GM19452 (cell line): ENCODE measurements at regions not wholly inside any gene's neighbourhood (a gene's known extent, or its start where the extent isn't known, plus 50 kb on each side); places are given as distances from the start of the nearest gene placed in this dataset.

ENCODE experiments used
- ATAC-seq: cut with Tn5 transposase; IDR thresholded peaks from one replicate; pipeline ENCODE4 v1.9.1; 2021; ENCODE audit not compliant: unreplicated experiment

DNA sequence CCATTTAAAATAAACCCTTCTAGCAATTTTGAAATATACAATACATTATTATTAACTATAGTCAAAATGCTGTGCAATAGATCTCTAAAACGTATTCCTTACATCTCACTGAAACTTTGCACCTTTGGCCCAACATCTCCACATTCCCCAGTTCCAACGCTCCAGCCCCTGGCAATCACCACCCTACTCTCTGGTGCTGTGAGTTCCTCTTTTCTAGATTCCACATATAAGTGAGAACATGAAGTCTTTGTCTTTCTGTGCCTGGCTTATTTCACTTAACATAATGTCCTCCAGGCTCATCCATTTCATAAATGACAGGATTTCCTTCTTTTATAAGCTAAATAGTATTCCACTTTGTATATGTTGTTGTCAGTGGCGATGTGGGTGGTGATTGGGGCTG lies 194.7 kb upstream of the RTL1 start:
- ATAC-seq: no peak

DNA sequence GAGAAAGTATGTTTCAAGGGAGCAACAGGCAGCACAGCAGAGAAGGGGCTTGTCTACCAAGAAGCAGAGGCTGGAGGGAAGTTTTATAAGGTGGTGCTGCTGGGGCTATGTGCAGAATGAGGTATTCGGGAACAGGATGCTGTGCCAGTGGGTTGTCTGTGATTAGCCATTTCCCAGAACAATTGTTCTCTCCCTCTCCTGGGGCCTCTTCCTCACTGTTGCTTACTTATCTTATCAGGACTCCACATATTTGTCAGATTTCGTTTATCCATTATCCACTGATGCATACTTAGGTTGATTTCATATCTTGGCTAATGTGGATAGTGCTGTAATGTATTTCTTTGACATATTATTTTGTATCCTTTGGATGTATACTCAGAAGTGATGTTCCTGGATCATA lies 195.1 kb upstream of the RTL1 start:
- ATAC-seq: no peak

DNA sequence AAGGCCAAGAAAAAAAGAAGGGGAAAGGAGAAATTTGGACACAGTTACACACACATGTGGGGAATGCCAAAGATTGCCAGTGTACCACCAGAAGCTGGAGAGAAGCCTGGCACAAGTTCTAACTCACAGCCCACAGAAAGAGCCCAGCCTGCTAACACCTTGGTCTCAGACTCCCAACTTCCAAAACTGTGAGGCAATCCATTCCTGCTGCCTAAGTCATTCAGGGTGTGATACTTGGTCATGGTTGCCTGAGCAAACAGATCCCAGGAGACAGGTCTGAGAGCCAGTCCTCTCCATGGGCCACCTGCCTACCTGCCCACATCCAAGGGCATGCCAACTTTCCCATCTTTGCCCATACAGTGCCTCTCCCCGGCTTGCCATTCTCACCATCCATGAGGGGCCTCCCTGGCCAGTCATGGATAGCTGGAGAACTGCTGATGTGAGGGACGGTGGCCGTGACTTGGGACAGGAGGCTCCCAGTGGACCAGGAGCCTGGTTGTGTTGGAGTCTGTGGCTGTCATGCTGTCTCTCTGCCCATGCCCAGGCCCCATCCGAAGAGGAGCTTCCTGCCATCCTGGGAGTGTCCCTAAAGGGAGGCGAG lies 198.0 kb upstream of the RTL1 start:
- ATAC-seq: no peak

DNA sequence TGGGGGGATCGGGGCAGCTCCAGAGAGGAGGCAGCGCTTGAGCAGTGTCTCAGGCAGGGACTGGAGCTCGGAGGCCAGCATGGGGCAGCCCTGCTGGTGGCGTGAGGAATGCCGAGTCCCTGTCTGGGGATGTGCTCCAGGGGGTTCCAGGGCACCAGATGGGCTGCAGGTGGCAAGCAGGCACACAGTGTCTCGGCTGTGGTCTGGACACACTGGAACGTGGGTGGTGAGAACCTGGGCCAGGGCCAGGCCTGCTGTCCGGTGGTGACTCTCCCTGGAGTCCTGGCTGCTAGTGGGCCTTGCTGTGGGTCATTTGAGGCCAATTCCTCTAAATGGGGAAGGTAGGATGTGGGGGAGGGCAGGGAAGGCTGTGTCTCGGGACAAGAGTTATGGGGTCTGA lies 199.4 kb upstream of the RTL1 start:
- no peak for ATAC-seq

DNA sequence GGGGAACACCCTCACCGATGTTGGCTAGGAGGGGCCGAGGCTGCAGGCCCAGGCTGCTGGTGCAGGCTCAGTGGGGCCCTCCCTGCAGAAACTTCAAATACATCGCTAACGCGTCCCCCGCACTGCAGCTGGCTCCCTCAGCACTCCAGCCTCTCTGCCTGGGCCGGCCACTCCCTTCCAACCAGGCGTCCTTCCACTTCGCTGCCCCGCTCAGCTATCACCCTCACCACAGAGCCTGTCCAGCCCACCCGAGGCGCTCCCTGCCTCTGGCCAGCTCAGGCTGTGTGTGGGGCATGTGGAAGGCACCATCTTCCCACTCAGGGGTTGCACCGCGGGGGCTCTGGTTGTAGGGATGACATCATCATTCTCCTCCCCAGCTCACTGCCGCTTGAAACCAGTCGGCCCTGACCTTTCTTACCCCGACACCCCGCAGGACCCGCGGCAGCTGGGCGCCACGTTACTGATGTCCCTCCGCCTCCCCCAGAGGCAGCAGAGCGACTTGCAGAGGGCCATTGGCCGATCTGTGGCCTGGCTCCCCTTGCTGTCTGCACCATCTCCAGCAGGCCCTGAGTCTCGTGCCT lies 199.9 kb upstream of the RTL1 start:
- ATAC-seq: no peak

DNA sequence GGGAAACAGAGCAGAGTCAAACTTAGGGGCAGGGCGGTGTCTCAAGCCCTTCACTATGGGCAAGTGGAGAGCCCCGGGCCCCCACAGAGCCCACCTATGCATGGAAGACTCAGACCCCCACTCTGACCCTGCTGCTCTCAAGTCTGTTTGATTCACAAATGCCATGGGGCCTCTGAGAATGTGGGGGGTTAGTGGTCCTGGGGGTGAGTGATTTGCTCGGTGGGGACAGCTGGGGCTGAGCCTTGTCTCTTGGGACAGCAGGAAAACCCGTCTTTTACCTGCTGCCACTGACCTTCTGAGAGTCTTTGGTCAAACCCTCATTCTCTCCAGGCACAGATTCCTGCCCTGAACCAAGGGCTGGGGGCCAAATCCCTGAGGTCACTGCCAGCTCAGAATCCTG lies 201.0 kb upstream of the RTL1 start:
- ATAC-seq: no peak

DNA sequence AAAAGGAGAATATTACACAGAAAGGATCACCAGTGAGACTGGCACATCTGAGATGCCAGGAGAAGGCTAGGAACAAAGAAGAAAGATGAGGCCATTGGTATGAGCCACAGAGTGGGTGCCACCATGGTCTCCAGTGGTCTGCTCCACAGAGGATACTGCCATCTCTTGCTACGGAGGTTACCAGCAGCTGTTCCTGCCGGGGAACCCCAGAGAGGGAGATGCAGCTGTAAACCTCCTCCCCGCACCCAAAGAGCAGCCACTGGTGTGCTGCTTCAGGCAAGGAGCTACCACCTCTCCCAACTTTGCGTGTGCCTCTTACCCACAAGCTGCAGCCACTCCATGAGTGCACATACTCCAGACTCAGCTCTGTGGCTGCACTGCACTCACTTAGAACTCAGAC lies 201.5 kb upstream of the RTL1 start:
- no peak for ATAC-seq

DNA sequence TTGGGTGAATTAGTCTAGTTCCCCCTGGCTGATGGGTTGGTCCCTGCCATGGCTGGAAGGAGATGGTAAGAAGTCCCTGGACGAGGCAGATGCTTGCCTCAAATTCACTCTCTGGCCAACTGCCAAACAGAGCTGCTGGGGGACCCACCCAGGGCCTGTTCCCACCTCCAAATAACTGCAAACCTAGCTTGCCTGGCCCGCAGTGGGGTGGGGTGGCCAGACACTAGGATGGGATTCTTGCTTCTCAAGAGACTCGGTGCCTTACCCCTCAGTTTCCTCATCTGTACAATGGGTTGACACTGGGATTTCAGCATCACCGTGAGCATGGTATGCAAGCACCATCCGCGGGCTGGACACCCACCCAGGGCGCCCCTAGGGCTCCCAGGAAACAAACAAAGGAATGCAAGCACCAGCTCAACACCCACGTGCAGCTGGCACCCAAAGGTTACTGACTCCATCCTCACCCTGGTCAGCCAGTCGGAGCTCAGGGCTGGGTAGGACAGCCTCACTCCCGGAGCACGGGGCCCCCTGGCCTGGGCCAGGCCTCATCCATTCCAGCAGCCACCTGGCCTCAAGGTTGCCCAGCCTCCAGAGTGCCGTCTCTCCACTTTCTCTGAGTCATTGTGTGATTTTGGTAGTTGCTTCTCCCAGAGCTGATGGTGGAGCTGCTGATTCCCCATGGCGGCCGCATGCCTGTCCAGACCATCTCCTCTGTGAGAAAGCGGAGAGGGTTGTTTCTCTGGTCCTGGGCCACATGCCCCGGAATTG lies 205.2 kb upstream of the RTL1 start:
- no peak for ATAC-seq

DNA sequence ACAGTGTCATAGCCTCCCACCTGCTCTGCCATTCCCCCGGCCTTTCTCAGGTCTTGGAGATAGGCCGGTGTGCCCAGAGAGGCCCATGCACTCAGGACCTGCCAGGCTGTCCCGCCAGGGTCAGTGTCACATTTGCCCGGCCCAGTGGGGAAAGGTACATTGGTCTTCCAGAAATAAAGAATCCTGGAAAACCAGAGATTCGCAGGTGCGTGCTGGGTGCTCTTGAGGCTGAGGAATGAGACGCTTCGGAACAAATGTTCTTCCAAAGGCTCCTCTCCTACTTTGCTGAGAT lies 205.8 kb upstream of the RTL1 start:
- ATAC-seq: no peak

DNA sequence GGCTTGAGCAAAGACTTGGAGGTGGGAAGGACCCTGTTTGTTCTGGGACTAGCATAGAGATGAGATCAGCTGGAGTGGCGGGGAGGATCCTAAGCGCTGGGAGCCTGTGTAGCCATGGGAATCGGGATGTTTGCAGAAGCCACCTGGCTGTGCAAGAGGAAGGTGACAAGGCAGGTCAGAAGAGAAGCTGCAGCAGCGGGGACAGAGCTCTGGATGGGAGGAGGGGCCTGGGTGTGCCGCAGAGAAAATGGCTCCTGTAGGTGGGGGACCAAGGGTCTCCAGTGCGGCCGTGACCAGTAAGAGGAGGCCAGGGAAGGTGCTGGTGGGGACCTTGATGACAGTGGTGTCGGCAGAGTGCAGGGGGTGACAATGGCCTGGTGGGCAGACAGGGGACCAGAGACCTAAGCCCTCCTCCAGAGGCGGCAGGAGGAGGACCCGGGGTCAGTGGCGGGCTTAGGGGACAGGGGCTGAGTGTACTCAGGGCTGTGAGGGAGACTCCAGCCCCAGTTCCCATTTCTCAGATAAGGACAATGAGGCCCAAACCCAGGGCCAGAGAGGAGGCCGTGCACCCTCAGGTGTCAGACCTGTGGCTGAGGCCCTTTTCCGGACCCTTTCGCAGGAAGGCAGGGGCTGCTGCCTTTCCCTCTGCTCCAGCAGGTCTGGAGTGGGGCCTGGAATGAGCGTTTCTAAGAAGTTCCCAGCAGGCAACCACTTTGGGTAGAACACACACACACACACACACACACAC lies 206.6 kb upstream of the RTL1 start:
- ATAC-seq: no peak

DNA sequence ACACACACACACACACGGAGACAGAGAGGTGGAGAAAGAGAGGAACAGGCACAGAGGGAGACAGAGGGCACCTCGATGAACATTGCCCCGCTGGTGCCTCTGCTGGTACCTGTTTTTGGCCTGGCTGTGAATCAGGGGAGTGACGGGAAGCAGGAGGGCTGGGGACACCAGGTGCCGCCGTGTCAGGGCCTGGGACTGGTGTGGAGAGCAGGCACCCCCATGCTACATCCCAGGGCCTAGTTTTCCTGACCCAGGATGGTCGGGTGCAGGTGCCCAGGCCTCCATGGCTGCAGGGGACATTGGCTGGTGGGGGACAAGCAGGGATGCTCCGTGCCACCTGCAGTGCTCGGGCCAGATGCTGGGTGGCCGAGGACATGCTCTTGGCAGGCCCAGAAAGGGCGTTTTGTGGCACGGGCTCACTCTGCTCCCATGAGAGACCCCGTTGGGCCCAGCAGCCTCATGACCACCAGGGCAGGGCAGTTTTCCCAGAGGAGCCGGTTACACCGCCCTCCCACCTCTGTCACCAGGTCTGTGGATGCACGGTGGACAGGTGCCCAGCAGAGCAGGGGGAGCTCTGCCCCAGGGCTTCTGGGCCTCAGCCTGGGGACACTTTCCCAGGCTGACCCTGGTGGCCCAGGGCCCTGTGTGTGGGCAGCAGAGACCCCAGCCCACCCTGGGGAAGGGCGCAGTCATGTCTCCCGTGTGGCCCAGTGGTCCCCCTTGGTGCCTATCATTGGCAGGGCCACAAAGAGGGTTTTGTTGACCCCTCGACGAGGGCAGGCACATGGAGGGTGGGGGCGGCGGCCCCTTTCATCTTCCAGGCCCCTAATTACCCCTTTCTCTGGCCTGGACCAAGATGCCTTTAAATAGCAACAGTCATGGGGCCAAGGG lies 207.5 kb upstream of the RTL1 start:
- no peak for ATAC-seq

DNA sequence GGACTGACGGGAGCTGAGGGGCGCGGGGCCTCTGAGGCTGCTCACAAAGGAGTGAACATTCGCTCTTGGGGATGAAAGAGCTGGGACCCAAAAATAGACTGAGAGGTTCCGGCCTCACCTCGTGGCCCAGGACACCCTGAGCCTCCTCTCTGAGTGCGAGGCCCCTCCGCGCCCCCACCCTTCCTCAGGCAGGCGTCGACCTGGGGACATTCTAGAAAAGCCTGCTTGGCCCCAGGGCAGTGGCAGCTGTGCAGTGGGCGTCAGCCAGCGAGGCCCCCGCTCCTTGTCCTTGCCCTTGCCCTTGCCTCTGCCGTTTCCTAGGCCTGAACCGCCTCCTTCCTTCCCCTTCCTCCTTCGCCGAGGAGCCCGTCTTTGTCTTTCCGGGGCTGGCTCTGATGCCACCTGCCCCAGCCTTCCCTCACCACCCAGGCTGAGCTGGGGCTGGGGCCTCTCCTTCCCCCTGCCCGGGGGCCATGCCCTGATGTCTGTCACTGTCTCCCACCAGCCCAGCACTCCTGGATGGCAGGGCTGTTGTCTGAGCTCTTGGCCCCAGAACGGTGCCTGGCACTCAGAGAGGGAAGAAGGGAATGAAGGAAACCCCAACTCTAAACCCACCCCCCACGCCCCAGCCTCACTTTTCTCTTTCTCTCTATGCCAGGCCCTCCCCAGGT lies 208.2 kb upstream of the RTL1 start:
- no peak for ATAC-seq

DNA sequence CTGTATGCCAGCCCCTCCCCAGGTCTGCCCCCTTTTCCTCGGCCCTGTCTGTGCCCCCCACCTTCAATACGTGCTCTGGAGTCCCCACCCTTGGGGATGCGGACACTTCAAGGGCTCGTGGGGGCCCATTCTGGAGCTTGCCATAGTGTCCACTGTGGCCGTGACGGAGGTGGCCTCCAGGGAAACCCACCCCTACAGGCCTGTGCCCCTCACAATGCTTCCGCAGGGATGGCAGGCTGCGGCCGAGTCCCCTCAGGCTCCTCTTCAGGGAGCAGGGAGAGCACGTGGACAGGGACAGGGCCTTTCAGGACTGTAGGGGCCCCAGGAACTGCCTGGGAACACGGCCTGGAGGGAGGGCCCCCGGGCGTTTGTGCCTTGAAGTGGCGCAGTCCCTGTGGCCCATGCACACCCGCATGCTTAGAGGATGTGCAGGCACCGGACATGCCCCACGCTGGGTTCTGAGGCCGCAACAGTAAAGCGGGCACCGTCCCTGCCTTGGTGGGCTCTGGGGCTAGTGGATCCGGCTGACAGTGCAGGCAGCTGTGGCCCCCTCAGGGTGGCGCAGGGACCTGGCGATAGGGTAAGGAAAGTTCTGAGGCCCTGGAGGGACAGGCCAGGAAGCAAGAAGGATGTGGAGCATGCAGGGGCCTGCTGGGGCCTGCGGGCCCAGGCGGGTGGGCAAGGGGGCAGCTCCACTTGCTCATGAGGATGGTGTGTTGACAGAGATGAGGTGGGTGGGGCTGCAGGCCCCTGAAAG lies 209.0 kb upstream of the RTL1 start:
- no peak for ATAC-seq

DNA sequence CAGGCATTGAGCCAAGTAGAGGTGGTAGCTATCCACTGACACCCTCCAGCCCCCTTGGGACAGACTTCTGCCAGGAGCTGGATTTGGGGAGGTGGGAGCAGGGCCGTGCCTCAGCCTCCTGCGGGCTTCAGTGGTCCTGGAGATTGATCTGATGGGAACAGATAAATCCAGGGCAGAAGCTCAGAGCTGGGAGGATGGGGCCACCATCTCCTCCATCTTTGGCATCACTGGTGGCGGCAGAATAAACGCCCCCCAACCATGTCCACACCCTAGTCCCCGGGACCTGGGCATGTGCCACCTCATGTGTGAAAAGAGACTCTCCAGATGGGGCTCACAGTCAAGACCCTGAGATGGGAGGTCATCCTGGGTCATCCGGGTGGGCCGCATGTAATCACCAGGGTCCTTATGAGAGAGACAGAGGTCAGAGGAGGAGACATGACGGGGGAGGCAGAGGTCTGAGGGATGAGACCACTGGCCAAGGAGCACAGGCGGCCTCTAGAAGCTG lies 209.6 kb upstream of the RTL1 start:
- no peak for ATAC-seq

DNA sequence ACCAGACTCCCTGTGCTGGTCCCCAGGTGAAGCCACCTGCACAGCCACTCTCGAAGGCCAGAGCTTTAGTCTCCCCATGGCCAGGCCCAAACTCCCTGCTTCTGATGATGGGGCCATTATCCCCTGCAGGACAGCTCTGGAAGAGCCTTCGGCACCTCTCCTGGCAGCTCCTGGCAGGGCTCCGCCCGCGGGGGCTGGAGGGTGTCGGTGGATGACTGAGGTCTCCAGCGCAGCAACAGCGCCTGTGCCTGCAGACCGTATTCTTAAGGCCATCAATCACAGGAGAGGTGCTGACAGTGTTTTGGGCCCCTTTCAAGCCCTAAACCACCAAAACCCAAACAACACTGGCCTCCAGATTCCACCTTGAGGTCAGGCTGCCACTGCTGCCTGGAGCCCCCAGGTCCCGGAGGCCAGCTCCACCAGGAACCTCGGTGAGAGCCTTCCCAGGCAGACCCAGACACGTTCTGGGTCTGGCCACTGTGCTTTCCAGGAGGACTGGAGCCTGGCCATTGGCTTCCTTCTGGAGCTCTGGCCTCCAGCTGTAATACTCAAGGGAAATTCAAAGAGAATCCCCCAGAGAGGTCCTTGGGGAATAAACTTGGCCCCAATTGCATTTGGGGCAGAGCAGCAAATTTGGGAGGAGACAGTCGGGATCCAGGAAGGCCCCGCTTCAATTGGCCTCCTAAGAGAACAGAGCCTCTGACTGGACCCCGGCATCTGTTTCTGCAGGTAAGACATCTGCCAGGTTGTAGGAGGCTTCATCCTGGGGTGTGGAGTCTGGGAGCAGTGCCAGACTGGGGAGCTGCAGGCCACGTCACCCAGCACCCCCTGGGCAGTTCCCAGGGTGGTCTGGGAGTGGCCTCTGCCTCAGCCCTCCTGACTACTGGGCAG lies 210.6 kb upstream of the RTL1 start:
- no peak for ATAC-seq

DNA sequence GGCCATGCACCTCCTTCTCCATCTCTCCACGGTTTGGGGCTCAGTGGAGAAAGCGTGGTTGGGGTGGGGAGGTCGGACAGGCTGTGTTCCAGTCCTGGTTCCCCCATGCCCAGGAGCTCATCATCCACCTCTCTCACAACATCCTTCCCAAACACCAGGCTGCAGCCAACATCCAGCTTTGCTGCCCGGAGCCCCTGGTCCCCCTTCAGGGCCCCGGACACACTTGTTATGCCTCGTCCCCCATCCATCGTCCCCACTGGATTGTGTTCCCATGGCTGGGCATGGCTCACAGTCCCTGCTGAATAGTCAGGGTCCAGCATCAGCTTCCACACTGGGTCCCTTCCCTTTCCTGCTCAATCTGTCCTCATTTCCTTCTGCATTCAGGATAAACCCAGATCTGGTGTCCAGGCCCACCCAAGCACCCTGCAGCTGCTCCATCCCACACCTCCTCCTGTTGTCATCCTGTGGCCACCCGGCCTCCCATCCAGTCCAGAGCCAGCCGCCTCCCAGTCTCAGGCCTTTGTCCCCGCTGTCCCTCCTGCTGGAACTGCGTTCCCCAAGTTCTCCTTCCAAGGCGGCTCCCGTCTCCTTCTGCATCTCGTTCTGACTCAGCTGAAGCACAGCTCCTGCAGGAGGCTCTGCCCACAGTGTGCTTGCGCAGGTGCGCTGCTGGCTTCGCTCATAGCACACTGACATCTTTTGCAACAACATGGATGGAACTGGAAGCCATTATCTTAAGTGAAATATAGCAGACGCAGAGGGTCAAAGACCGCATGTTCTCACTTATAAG lies 211.4 kb upstream of the RTL1 start:
- ATAC-seq: no peak

DNA sequence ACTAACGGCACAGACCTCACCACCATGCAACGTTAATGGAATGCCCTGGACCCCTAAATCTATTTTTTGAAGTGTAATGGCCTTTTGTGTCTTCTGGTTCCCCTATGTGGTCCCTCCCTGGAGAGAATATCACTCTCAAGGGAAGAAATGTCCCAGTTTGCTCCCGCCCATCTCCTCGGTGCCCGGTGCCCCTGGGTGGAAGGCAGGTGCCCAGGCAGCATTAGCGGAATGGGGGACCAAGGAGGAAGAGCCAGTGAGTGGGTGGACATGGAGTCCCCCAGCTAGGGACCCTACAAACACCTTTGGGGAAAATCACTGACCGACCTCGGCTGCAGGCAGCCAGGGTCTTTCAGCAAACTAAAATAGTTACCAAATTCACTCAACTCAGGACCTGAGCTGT lies 212.1 kb upstream of the RTL1 start:
- ATAC-seq: no peak

DNA sequence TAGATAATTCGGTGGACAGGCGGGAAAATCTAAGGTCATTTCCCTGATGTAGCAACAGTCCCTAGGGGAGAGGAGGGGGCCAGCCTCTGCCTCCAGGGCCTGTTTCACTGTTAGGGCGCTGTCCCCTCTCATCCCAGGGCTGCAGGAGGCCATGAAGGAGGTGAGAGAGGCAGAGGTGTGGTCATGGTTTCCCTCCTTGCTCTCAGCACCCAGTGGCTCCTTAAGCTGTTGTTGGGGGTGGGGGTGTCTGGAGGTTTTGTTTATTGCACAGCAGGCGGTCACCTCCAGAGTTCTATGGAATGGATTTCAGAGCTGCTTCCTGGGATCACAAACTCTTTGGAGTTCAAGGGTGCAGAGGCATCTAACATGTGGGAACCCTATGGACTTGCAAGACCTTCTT lies 212.5 kb upstream of the RTL1 start:
- no peak for ATAC-seq
